GM12892 (cell line): ENCODE measurements at regions not wholly inside any gene's neighbourhood (a gene's known extent, or its start where the extent isn't known, plus 50 kb on each side); places are given as distances from the start of the nearest gene placed in this dataset.

Experiments used
- POLR2A ChIP-seq: IDR thresholded peaks from 2 replicates; pipeline ENCODE4 v1.6.1; 2011; ENCODE audit warnings: low read depth, low read length, control low read depth
- POLR2AphosphoS5 ChIP-seq: IDR thresholded peaks from 2 replicates; pipeline ENCODE4 v1.6.1; 2011; ENCODE audit warnings: low read depth, low read length, control low read depth
- TAF1 ChIP-seq: IDR thresholded peaks from 2 replicates; pipeline ENCODE4 v1.6.1; 2011; ENCODE audit warnings: low read depth, mild to moderate bottlenecking, control low read depth, low read length, borderline replicate concordance

DNA sequence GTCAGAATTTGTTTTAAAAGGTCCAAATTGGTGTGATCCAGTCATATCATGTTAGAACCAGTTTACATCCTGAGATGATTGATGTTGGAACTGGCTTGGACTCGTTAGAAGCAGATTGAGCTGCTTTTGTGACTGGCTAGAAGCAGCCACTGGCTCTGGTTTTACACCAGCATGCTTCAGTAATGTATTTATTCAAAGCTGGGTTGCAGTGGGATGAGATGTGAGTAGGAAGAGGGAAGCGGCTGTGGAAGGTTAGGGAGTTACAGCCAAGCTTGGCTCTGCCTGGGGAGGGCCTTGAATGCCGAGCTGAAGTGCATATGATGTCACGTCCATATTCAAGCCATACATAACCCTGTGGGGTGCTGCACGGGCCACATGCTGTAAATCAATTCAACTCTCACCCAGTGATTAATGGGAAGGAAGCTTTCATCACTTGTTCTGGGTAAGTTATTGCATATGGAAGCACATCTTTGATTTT lies 104.0 kb upstream of the SMAD3 start:
- TF ChIP-seq POLR2A = no peak
- TF ChIP-seq TAF1 = no peak
- TF ChIP-seq POLR2AphosphoS5 = no peak
